HepG2 (cell line): ENCODE measurements at regions not wholly inside any gene's neighbourhood (a gene's known extent, or its start where the extent isn't known, plus 50 kb on each side); places are given as distances from the start of the nearest gene placed in this dataset.

ENCODE experiments used
- ATAC-seq: fragments of 200-7000 bp; cut with Tn5 transposase; 3 replicates; pipeline ENCODE4 v1.9.1; 2020; ENCODE audit warnings: mild to moderate bottlenecking, moderate library complexity
- BruUV-seq: library from RNA; stranded (reverse); fragments of 400-500 nt; replicated peaks from 2 replicates; lab custom pipeline; 2021; lab: Mats Ljungman, UMichigan
- CTCF ChIA-PET: fragments of 300-600 bp; formaldehyde crosslinking; extraction: SDS; loops from one replicate; lab custom pipeline; 2021; ENCODE audit warnings: low total read pairs, inconsistent platforms, low intra/inter-chr PET ratio; lab: Yijun Ruan, JAX
- POLR2A ChIA-PET: fragments of 350-600 bp; sonication (Branson Sonifier 250); formaldehyde crosslinking; loops from one replicate; lab custom pipeline; 2020; ENCODE audit warnings: antibody characterized with exemption, inconsistent platforms; lab: Yijun Ruan, JAX
- DNase-seq: peaks from one replicate; pipeline ENCODE4 v3.0.0-alpha.2; 2015; ENCODE audit warnings: low spot score
- FAIRE-seq: peaks from 3 replicates; lab custom pipeline; 2011; peaks lifted over from hg19 to GRCh38; lab: Jason Lieb, UNC
- H2AFZ ChIP-seq: one replicate; pipeline ENCODE4 v1.6.1; 2011; ENCODE audit warnings: low read length, inconsistent platforms
- H3K27ac ChIP-seq: fragments of 300-600 bp; 3 replicates; pipeline ENCODE4 v1.8.0; 2011; ENCODE audit warnings: mixed run types, mild to moderate bottlenecking, mixed read lengths, low read length, inconsistent platforms; ENCODE audit not compliant: insufficient read depth; ENCODE audit errors: extremely low read length
- H3K27me3 ChIP-seq, 2 experiments: fragments of 200-600 bp in 1 of 2; 2 replicates in 1 of 2; 3 replicates in 1 of 2; pipeline versions ENCODE4 v1.6.0 to v1.8.0; 2011; ENCODE audit warnings: low read length in 2 of 2, mild to moderate bottlenecking in 2 of 2, moderate library complexity in 2 of 2, inconsistent platforms in 1 of 2; ENCODE audit not compliant: insufficient read depth in 2 of 2, control insufficient read depth in 1 of 2
- H3K36me3 ChIP-seq, 2 experiments: fragments of 200-600 bp in 1 of 2; replicated peaks in 1 of 2; 2 replicates in 1 of 2; 3 replicates in 1 of 2; pipeline versions ENCODE4 v1.5.1 to v1.8.0; 2011; ENCODE audit warnings: low read length in 2 of 2, inconsistent platforms in 1 of 2; ENCODE audit not compliant: insufficient read depth in 2 of 2, control insufficient read depth in 1 of 2
- H3K4me1 ChIP-seq: 2 replicates; pipeline ENCODE4 v1.5.1; 2012; ENCODE audit warnings: low read length, inconsistent platforms; ENCODE audit not compliant: insufficient read depth
- H3K4me2 ChIP-seq: 2 replicates; pipeline ENCODE4 v1.6.0; 2011; ENCODE audit warnings: low read depth, low read length, inconsistent platforms
- H3K4me3 ChIP-seq, 3 experiments: fragments of 200-600 bp in 1 of 3; sonication (generic), shearing (Covaris generic) in 1 of 3; replicated peaks in 1 of 3; 2 replicates each; pipeline ENCODE4 v1.5.1; 2011 to 2016; ENCODE audit warnings: low read length in 3 of 3, inconsistent platforms in 2 of 3, low read depth in 2 of 3, mild to moderate bottlenecking in 2 of 3, control low read depth in 1 of 3, mixed read lengths in 1 of 3; ENCODE audit not compliant: insufficient read depth in 1 of 3
- H3K79me2 ChIP-seq: one replicate; pipeline ENCODE4 v1.6.1; 2011; ENCODE audit warnings: low read length, inconsistent platforms; ENCODE audit not compliant: insufficient read depth
- H3K9ac ChIP-seq: 2 replicates; pipeline ENCODE4 v1.6.0; 2011; ENCODE audit warnings: mild to moderate bottlenecking, low read depth, low read length, inconsistent platforms; ENCODE audit not compliant: insufficient read depth
- H3K9me3 ChIP-seq: 2 replicates; pipeline ENCODE4 v1.5.1; 2012; ENCODE audit warnings: mild to moderate bottlenecking, low read length
- H4K20me1 ChIP-seq: 2 replicates; pipeline ENCODE4 v1.6.0; 2011; ENCODE audit warnings: inconsistent platforms, mild to moderate bottlenecking, low read length, moderate library complexity; ENCODE audit not compliant: insufficient read depth
- HNRNPL ChIP-seq: fragments of 200-400 bp; formaldehyde crosslinking; IDR thresholded peaks from 2 replicates; pipeline ENCODE4 v1.6.1; 2017; ENCODE audit warnings: mild to moderate bottlenecking, low read depth, low read length
- ISX ChIP-seq: sonication (generic); formaldehyde crosslinking; conservative IDR thresholded peaks from 2 replicates; pipeline ENCODE4 v1.5.0; 2020; ENCODE audit warnings: missing genetic modification reagents
- KDM4B ChIP-seq: sonication (generic); formaldehyde crosslinking; IDR thresholded peaks from 2 replicates; pipeline ENCODE4 v1.4.0; 2020; ENCODE audit warnings: missing genetic modification reagents
- MED13 ChIP-seq: sonication (generic); formaldehyde crosslinking; IDR thresholded peaks from 2 replicates; pipeline ENCODE4 v1.5.0; 2020; ENCODE audit warnings: missing genetic modification reagents
- PCBP1 ChIP-seq: fragments of 200-400 bp; formaldehyde crosslinking; IDR thresholded peaks from 2 replicates; pipeline ENCODE4 v1.6.1; 2017; ENCODE audit warnings: mild to moderate bottlenecking, low read depth, low read length, borderline replicate concordance
- RBAK ChIP-seq: sonication (generic); formaldehyde crosslinking; IDR thresholded peaks from 2 replicates; pipeline ENCODE4 v1.5.1; 2020; ENCODE audit warnings: mild to moderate bottlenecking, missing genetic modification reagents
- SATB2 ChIP-seq: sonication (generic); formaldehyde crosslinking; IDR thresholded peaks from 2 replicates; pipeline ENCODE4 v1.5.0; 2020; ENCODE audit warnings: missing genetic modification reagents
- ZNF232 ChIP-seq: sonication (generic); formaldehyde crosslinking; IDR thresholded peaks from 2 replicates; pipeline ENCODE4 v1.4.0; 2020; ENCODE audit warnings: missing genetic modification reagents, borderline replicate concordance
- ZNF296 ChIP-seq: sonication (generic); formaldehyde crosslinking; conservative IDR thresholded peaks from 2 replicates; pipeline ENCODE4 v1.5.0; 2020; ENCODE audit warnings: mild to moderate bottlenecking, missing genetic modification reagents
- ZNF543 ChIP-seq: sonication (generic); formaldehyde crosslinking; IDR thresholded peaks from 2 replicates; pipeline ENCODE4 v1.4.0; 2020; ENCODE audit warnings: mild to moderate bottlenecking, missing genetic modification reagents
- ZNF704 ChIP-seq: sonication (generic); formaldehyde crosslinking; IDR thresholded peaks from 2 replicates; pipeline ENCODE4 v1.8.1; 2023; ENCODE audit warnings: mild to moderate bottlenecking, inconsistent platforms, moderate library complexity, missing genetic modification reagents, borderline replicate concordance
- ZSCAN5A ChIP-seq: sonication (generic); formaldehyde crosslinking; IDR thresholded peaks from 2 replicates; pipeline ENCODE4 v1.8.0; 2022; ENCODE audit warnings: mild to moderate bottlenecking, missing genetic modification reagents, borderline replicate concordance
- WGBS: methylation state at CpG from one replicate; pipeline ENCODE4 v1.1.6; 2017; ENCODE audit warnings: low lambda C conversion rate; 5-methylcytosine and 5-hydroxymethylcytosine counted together
- in situ Hi-C: cut with HindIII; loops from 2 replicates; pipeline ENCODE4 v1.10.0; 2017; ENCODE audit warnings: low pct_unique_long_range_greater_than_20kb; ENCODE audit not compliant: extremely low pct_ligation_motif_present
- intact Hi-C: fragments of 100-400 bp; cut with micrococcal nuclease; formaldehyde crosslinking; loops from one replicate; pipeline ENCODE4 v1.10.0; 2022; ENCODE audit not compliant: unreplicated experiment

- no peak for TF ChIP-seq ZNF232 (CRISPR knock-in tag)
- no peak for TF ChIP-seq MED13 (CRISPR knock-in tag)
These were observed 80.0 kb upstream of the SLC66A3 start (continued) for GRCh38 chr2:11075221-11075620.

DNA sequence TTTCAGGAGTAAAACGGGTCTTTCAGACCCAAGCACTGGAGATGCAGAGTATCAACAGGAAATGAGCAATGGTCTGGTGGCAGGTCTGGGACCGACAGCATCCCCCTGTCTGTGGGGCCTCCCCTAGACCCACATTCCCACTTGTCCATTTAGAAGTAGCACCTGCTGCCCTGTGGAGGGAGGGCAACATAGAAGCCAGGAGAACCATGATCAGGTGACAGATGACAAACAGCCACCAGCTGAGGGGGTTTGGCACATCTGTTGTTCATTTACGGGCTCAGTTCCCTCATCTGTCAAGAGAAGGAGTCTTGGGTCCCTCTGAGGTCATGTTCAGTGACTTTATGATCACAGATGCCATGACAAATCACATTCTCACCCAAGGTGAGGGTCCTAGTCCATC, 77.9 kb upstream of the SLC66A3 start:
- Histone ChIP-seq H3K4me3 (no peak overlapping the region), H3K27me3 (peaks cover 11 to 69% of the 10 kb centered on the region in 2 experiments; a peak in 4 of 5 replicates), H3K9me3 (no peaks in the 10 kb centered on the region), H2AFZ (no peak overlapping the region), H3K4me2 (no peak overlapping the region), H3K9ac (no peak overlapping the region), H3K27ac (no peak overlapping the region), H3K79me2 (no peaks in the 10 kb centered on the region), H4K20me1 (no peaks in the 10 kb centered on the region), H3K4me1 (no peaks in the 10 kb centered on the region), H3K36me3 (no peaks in the 10 kb centered on the region)
- intact Hi-C loops: no loop called here
- BruUV-seq: no TSS peak
- ATAC-seq (no peak), FAIRE-seq (no peak), DNase-seq (no peak)
- WGBS: 16% methylated on average over 3 of the region's 3 CpGs
- POLR2A ChIA-PET: no interaction called here
- in situ Hi-C loops: no loop called here
- TF ChIP-seq HNRNPL (no peak), KDM4B (CRISPR knock-in tag) (no peak), ZSCAN5A (no peak), ISX (CRISPR knock-in tag) (no peak), ZNF704 (CRISPR knock-in tag) (no peak), RBAK (no peak), PCBP1 (no peak), ZNF543 (CRISPR knock-in tag) (no peak), SATB2 (no peak), ZNF296 (CRISPR knock-in tag) (no peak)
- CTCF ChIA-PET: no interaction called here
